Fibroblast of lung (primary cell): ENCODE measurements at regions not wholly inside any gene's neighbourhood (a gene's known extent, or its start where the extent isn't known, plus 50 kb on each side); places are given as distances from the start of the nearest gene placed in this dataset.

Experiments
- EZH2 ChIP-seq: IDR thresholded peaks from 2 replicates; pipeline ENCODE4 v1.5.1; 2012; ENCODE audit warnings: low read length, control low read depth, mild to moderate bottlenecking; ENCODE audit errors: missing control alignments
- TF ChIP-seq, protein P1 (sequence below), 2 donors: IDR thresholded peaks in 1 of 2; conservative IDR thresholded peaks in 1 of 2; 1 replicate in 1 of 2; 2 replicates in 1 of 2; pipeline ENCODE4 v1.5.1; 2011 to 2012; ENCODE audit warnings: low read length in 2 of 2, control low read depth in 1 of 2, inconsistent platforms in 1 of 2, low read depth in 1 of 2, mild to moderate bottlenecking in 1 of 2

DNA sequence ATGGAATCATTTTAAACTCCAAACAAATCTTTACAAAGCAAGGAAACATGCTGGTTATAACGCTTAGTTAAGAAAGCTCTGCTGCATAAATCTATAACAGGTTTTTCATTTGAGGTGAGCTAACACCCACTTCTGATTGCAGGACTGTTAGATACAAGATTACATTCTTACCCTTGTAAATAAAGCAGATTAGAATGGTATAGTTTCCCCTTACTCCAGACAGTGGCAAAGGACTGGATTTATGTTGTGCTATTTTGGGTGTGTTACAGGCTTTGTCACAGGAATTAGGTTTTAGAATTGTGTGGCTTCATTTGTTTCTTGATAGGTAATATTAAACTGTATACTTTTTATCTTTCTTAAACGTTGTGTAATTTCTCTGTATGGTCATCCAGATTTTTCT lies 487.6 kb downstream of the ZWINT start:
- TF ChIP-seq, protein P1, sequence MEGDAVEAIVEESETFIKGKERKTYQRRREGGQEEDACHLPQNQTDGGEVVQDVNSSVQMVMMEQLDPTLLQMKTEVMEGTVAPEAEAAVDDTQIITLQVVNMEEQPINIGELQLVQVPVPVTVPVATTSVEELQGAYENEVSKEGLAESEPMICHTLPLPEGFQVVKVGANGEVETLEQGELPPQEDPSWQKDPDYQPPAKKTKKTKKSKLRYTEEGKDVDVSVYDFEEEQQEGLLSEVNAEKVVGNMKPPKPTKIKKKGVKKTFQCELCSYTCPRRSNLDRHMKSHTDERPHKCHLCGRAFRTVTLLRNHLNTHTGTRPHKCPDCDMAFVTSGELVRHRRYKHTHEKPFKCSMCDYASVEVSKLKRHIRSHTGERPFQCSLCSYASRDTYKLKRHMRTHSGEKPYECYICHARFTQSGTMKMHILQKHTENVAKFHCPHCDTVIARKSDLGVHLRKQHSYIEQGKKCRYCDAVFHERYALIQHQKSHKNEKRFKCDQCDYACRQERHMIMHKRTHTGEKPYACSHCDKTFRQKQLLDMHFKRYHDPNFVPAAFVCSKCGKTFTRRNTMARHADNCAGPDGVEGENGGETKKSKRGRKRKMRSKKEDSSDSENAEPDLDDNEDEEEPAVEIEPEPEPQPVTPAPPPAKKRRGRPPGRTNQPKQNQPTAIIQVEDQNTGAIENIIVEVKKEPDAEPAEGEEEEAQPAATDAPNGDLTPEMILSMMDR (conservative IDR thresholded peaks at IDR 0.05 in 1 of 2, IDR thresholded peaks at IDR 0.05 in 1 of 2; ENCODE audit: low read depth in 1 of 2, low read length in 2 of 2), result no peak
- no peak for TF ChIP-seq EZH2
